ENCODE measurements at regions not wholly inside any gene's neighbourhood (a gene's known extent, or its start where the extent isn't known, plus 50 kb on each side); places are given as distances from the start of the nearest gene placed in this dataset.

GRCh38 chr11:76723548-76723947 is 53.0 kb upstream of the LRRC32 start:
- TF ChIP-seq TEAD2 (tag; IDR thresholded peaks at IDR 0.05) (no peak), CTCF (IDR thresholded peaks at IDR 0.05 in 2 of 3, conservative IDR thresholded peaks at IDR 0.05 in 1 of 3; ENCODE audit: insufficient read depth in 2 of 3, low read depth in 1 of 3, low read length in 3 of 3) (no peak), ZBTB33 (CRISPR knock-in tag; IDR thresholded peaks at IDR 0.05) (no peak), PTBP1 (IDR thresholded peaks at IDR 0.05; ENCODE audit: low read depth, low read length) (no peak)
